ENCODE measurements at regions not wholly inside any gene's neighbourhood (a gene's known extent, or its start where the extent isn't known, plus 50 kb on each side); places are given as distances from the start of the nearest gene placed in this dataset.
"Not testable (repeated sequence)": the region's sequence is repeated elsewhere in the genome, so short reads cannot be mapped to it uniquely, and the experiment has no call there.

DNA sequence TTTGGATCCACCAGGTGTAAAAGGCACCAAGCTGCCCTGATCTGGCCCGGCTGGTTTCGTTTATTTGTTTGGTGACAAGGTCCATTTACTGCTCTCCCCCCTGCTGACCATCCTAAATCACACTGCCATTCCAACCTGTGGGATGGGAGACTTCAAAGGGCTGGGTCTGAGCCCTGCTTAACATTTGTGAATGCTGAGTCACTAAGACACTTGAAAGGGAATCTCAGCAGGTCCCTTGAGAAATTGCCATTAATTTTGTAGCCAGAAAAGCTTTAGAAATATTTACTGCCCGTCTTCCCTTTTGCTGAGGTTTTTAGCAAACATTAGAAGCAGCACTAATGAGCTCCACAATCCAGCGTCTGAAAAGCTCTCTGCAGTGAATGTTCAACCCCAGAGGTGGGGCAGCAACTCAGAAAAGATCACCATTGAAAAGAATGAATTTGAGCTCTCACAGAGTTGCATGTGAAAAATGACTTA is 133.8 kb downstream of the ARL4C start:
- peak; percentile 25 for DNase-seq (ENCODE audit: low read depth)
- H3K4me3 ChIP-seq (ENCODE audit: control insufficient read depth, low read depth, low read length): no peak overlapping the region
- TF ChIP-seq, protein P1, sequence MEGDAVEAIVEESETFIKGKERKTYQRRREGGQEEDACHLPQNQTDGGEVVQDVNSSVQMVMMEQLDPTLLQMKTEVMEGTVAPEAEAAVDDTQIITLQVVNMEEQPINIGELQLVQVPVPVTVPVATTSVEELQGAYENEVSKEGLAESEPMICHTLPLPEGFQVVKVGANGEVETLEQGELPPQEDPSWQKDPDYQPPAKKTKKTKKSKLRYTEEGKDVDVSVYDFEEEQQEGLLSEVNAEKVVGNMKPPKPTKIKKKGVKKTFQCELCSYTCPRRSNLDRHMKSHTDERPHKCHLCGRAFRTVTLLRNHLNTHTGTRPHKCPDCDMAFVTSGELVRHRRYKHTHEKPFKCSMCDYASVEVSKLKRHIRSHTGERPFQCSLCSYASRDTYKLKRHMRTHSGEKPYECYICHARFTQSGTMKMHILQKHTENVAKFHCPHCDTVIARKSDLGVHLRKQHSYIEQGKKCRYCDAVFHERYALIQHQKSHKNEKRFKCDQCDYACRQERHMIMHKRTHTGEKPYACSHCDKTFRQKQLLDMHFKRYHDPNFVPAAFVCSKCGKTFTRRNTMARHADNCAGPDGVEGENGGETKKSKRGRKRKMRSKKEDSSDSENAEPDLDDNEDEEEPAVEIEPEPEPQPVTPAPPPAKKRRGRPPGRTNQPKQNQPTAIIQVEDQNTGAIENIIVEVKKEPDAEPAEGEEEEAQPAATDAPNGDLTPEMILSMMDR (conservative IDR thresholded peaks at IDR 0.05; ENCODE audit: control insufficient read depth, insufficient read depth, low read depth, low read length): no peak

DNA sequence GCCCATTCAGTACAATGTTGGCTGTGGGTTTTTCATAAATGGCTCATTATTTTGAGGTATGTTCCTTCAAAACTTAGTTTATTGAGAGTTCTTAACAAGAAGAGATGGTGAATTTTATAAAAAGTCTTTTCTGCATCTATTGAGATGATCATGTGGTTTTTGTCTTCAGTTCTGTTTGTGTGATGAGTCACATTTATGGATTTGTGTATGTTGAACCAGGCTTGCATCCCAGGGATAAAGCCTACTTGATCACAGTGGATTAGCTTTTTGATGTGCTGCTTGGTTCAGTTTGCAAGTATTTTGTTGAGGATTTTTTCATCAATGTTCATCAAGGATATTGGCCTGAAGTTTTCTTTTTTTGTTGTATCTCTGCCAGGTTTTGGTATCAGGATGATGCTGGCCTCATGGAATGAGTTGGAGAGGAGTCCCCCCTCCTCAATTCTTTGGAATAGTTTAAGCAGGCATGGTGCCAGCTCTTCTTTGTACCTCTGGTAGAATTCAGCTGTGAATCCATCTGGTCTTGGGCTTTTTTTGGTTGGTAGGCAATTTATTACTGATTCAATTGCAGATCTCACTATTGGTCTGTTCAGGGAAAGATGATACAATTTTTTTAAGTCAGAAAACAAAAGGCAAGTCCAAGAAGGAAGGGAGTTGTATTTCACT is 136.4 kb downstream of the ARL4C start:
- DNase-seq (ENCODE audit: low read depth): peak; percentile 32
- not testable (repeated sequence) for H3K4me3 ChIP-seq (ENCODE audit: control insufficient read depth, low read depth, low read length)

DNA sequence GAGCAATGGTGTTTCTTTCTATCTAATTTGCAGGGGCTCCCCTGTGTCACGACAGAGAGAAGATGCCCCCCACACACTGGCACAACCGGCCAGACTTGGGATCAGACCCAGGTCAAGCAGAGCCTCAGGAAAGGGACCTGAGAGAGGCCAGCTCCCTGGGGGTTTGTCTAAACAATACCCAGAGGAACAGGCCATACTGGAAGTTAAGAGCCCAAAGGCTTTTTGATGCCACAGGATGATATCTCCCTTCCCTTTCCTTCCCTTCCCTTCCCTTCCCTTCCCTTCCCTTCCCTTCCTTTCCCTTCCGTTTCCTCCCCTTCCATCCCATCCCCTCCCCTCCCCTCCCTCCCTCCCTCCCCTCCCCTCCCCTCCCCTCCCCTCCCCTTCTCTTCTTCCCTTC is 139.2 kb downstream of the ARL4C start:
- no peak overlapping the region for H3K4me3 ChIP-seq (ENCODE audit: control insufficient read depth, low read depth, low read length)
- DNase-seq (ENCODE audit: low read depth): no peak
- TF ChIP-seq, protein P1 (conservative IDR thresholded peaks at IDR 0.05; ENCODE audit: control insufficient read depth, insufficient read depth, low read depth, low read length): no peak

GRCh38 chr2:234355808-234356365 is 141.0 kb downstream of the ARL4C start:
- no peak overlapping the region for H3K4me3 ChIP-seq (ENCODE audit: control insufficient read depth, low read depth, low read length)
- DNase-seq (ENCODE audit: low read depth): no peak
- TF ChIP-seq, protein P1 (conservative IDR thresholded peaks at IDR 0.05; ENCODE audit: control insufficient read depth, insufficient read depth, low read depth, low read length): no peak

GRCh38 chr2:234355021-234355720 is 141.7 kb downstream of the ARL4C start:
- TF ChIP-seq, protein P1 (conservative IDR thresholded peaks at IDR 0.05; ENCODE audit: control insufficient read depth, insufficient read depth, low read depth, low read length): no peak
- no peak for DNase-seq (ENCODE audit: low read depth)
- no peak overlapping the region for H3K4me3 ChIP-seq (ENCODE audit: control insufficient read depth, low read depth, low read length)

DNA sequence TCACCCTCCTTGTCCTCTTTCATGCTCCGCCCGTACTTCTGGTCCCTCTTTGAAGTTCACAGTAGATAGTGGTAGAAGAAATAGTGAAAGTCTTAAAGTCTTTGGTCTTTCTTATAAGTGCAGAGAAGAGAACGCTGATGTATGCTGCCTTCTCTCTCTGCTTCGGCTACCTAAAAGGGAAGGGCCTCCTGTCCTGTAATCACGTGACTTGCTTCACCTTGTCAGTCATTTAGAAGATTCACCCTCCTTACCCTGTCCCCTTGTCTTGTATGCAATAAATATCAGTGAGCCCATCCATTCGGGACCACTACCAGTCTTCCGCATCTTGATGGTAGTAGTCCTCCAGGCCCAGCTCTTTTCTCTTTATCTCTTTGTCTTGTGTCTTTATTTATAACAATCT is 144.6 kb downstream of the ARL4C start:
- no peak for DNase-seq (ENCODE audit: low read depth)
- H3K4me3 ChIP-seq (ENCODE audit: control insufficient read depth, low read depth, low read length): no peak overlapping the region
- TF ChIP-seq, protein P1 (conservative IDR thresholded peaks at IDR 0.05; ENCODE audit: control insufficient read depth, insufficient read depth, low read depth, low read length): no peak

DNA sequence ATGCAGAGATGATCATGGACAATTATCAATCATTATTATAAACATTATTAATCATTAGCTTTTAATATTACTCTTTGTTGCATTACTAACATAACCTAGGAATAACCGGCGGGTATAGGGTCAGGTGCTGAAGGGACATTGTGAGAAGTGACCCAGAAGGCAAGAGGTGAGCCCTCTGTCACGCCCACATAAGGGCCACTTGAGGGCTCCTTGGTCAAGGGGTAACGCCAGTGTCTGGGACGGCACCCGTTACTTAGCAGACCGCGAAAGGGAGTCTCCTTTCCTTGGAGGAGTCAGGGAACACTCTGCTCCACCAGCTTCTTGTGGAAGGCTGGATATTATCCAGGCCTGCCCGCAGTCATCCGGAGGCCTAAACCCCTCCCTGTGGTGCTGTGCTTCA is 145.0 kb downstream of the ARL4C start:
- H3K4me3 ChIP-seq (ENCODE audit: control insufficient read depth, low read depth, low read length); DNase-seq (ENCODE audit: low read depth): not testable (repeated sequence)

Data from fibroblast of mammary gland (primary cell).